Keratinocyte (primary cell): ENCODE measurements at regions not wholly inside any gene's neighbourhood (a gene's known extent, or its start where the extent isn't known, plus 50 kb on each side); places are given as distances from the start of the nearest gene placed in this dataset.

Experiments
- CTCF ChIP-seq, 3 experiments: IDR thresholded peaks in 1 of 3; conservative IDR thresholded peaks in 1 of 3; optimal IDR thresholded peaks in 1 of 3; 2 replicates in 2 of 3; 3 replicates in 1 of 3; pipeline versions ENCODE3 to v1.5.1; 2011; ENCODE audit warnings: low read length in 3 of 3, mild to moderate bottlenecking in 3 of 3, moderate library complexity in 2 of 3, control low read depth in 1 of 3, inconsistent platforms in 1 of 3; ENCODE audit not compliant: insufficient read depth in 2 of 3; ENCODE audit errors: extremely low read depth in 1 of 3
- EZH2 ChIP-seq: IDR thresholded peaks from one replicate; pipeline ENCODE4 v1.6.1; 2012; ENCODE audit warnings: inconsistent platforms, mild to moderate bottlenecking, low read length, moderate library complexity

- TF ChIP-seq CTCF (optimal IDR thresholded peaks at IDR 0.05 in 1 of 3, IDR thresholded peaks at IDR 0.05 in 1 of 3, conservative IDR thresholded peaks at IDR 0.05 in 1 of 3; ENCODE audit: extremely low read depth in 1 of 3, insufficient read depth in 2 of 3, low read length in 3 of 3) (no peak), EZH2 (no peak)
These were observed 774.3 kb downstream of the FAM181B start for GRCh38 chr11:81959341-81959740.
